Loucy (cell line): ENCODE measurements at regions not wholly inside any gene's neighbourhood (a gene's known extent, or its start where the extent isn't known, plus 50 kb on each side); places are given as distances from the start of the nearest gene placed in this dataset.

Source experiments
- H2AFZ ChIP-seq: fragments of 200-600 bp; sonication (generic); 2 replicates; pipeline ENCODE4 v1.6.0; 2016; ENCODE audit warnings: antibody characterized with exemption, mild to moderate bottlenecking, low read length, moderate library complexity
- H3F3A ChIP-seq: fragments of 200-600 bp; 2 replicates; pipeline ENCODE4 v1.6.0; 2016; ENCODE audit warnings: antibody characterized with exemption, low read depth, mild to moderate bottlenecking
- H3K27me3 ChIP-seq: fragments of 200-600 bp; sonication (generic); 2 replicates; pipeline ENCODE4 v1.6.1; 2014; ENCODE audit warnings: low read length, mild to moderate bottlenecking; ENCODE audit not compliant: insufficient read depth, poor library complexity, severe bottlenecking
- H3K36me3 ChIP-seq: fragments of 200-600 bp; sonication (generic); 2 replicates; pipeline ENCODE4 v1.6.1; 2016; ENCODE audit warnings: low read length; ENCODE audit not compliant: insufficient read depth
- H3K4me1 ChIP-seq: fragments of 200-600 bp; sonication (generic); 2 replicates; pipeline ENCODE4 v1.5.1; 2014; ENCODE audit warnings: low read length, mild to moderate bottlenecking; ENCODE audit not compliant: insufficient read depth, poor library complexity, severe bottlenecking
- H3K4me2 ChIP-seq: fragments of 200-600 bp; sonication (generic); 2 replicates; pipeline ENCODE4 v1.6.0; 2014; ENCODE audit warnings: antibody characterized with exemption, low read length, low read depth, mild to moderate bottlenecking; ENCODE audit not compliant: poor library complexity, severe bottlenecking
- H3K4me3 ChIP-seq: fragments of 200-600 bp; sonication (generic); 2 replicates; pipeline ENCODE4 v1.5.1; 2014; ENCODE audit warnings: low read length, mild to moderate bottlenecking, mixed read lengths; ENCODE audit not compliant: poor library complexity, severe bottlenecking
- H3K79me2 ChIP-seq: fragments of 200-600 bp; sonication (generic); 2 replicates; pipeline ENCODE4 v1.6.1; 2014; ENCODE audit warnings: low read length; ENCODE audit not compliant: insufficient read depth
- H3K9ac ChIP-seq: fragments of 200-600 bp; sonication (generic); 2 replicates; pipeline ENCODE4 v1.6.0; 2014; ENCODE audit warnings: mild to moderate bottlenecking, low read depth, low read length, moderate library complexity; ENCODE audit not compliant: poor library complexity, severe bottlenecking
- H3K9me2 ChIP-seq: fragments of 200-600 bp; sonication (generic); replicated peaks from 2 replicates; pipeline ENCODE4 v1.6.1; 2016; ENCODE audit warnings: low read depth, low read length, mixed read lengths
- H3K9me3 ChIP-seq: fragments of 200-600 bp; sonication (generic); 2 replicates; pipeline ENCODE4 v1.6.1; 2014; ENCODE audit warnings: mild to moderate bottlenecking, antibody characterized with exemption, low read length, low read depth; ENCODE audit not compliant: insufficient read depth
- H4K20me1 ChIP-seq: fragments of 200-600 bp; sonication (generic); 2 replicates; pipeline ENCODE4 v1.6.0; 2014; ENCODE audit warnings: antibody characterized with exemption, low read length, mild to moderate bottlenecking; ENCODE audit not compliant: insufficient read depth, poor library complexity, severe bottlenecking
- EZH2phosphoT487 ChIP-seq: fragments of 200-600 bp; IDR thresholded peaks from 2 replicates; pipeline ENCODE4 v1.6.1; 2018; ENCODE audit warnings: antibody characterized with exemption, mild to moderate bottlenecking, moderate library complexity, borderline replicate concordance
- TF ChIP-seq, protein P1 (sequence below): fragments of 200-600 bp; sonication (generic); conservative IDR thresholded peaks from 2 replicates; pipeline ENCODE4 v1.5.1; 2014; ENCODE audit warnings: mild to moderate bottlenecking, antibody characterized with exemption, low read length

DNA sequence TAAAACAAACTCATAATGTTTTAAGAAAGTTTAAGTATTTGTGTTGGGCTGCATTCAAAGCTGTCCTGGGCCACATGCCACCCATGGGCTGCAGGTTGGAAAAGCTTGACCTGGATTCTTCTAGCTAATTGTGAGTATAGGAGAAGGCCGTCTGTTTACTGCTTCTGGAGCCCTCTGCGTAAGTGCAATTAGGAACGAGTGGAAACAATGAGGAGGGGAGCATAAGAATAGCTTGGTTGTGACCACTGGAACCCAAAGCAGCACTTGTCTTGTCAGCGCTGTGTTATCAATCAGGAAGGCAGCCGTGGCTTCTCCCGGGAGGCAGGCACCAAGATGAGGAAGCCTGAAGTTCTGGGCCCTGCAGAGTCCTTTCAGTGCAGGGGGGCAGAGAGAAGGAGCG is 110.4 kb upstream of the MBNL2 start:
- no peak overlapping the region for H3K4me2 ChIP-seq
- H3K4me3 ChIP-seq = no peak overlapping the region
- H3K9me2 ChIP-seq = no peaks in the 10 kb centered on the region
- TF ChIP-seq, protein P1, sequence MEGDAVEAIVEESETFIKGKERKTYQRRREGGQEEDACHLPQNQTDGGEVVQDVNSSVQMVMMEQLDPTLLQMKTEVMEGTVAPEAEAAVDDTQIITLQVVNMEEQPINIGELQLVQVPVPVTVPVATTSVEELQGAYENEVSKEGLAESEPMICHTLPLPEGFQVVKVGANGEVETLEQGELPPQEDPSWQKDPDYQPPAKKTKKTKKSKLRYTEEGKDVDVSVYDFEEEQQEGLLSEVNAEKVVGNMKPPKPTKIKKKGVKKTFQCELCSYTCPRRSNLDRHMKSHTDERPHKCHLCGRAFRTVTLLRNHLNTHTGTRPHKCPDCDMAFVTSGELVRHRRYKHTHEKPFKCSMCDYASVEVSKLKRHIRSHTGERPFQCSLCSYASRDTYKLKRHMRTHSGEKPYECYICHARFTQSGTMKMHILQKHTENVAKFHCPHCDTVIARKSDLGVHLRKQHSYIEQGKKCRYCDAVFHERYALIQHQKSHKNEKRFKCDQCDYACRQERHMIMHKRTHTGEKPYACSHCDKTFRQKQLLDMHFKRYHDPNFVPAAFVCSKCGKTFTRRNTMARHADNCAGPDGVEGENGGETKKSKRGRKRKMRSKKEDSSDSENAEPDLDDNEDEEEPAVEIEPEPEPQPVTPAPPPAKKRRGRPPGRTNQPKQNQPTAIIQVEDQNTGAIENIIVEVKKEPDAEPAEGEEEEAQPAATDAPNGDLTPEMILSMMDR = no peak
- TF ChIP-seq EZH2phosphoT487 = no peak
- H3K36me3 ChIP-seq = no peaks in the 10 kb centered on the region
- no peaks in the 10 kb centered on the region for H3K9me3 ChIP-seq
- H3K27me3 ChIP-seq = no peaks in the 10 kb centered on the region
- H4K20me1 ChIP-seq = no peaks in the 10 kb centered on the region
- no peaks in the 10 kb centered on the region for H3K79me2 ChIP-seq
- no peak overlapping the region for H3K9ac ChIP-seq
- no peaks in the 10 kb centered on the region for H3K4me1 ChIP-seq
- H2AFZ ChIP-seq = no peak overlapping the region
- no peaks in the 10 kb centered on the region for H3F3A ChIP-seq

- Histone ChIP-seq H3K36me3 (no peaks in the 10 kb centered on the region), H3K27me3 (no peaks in the 10 kb centered on the region), H3K9me2 (no peaks in the 10 kb centered on the region), H3K4me3 (no peak overlapping the region), H4K20me1 (no peaks in the 10 kb centered on the region), H3K4me2 (no peak overlapping the region), H3K4me1 (no peaks in the 10 kb centered on the region), H3K79me2 (no peaks in the 10 kb centered on the region), H3F3A (no peaks in the 10 kb centered on the region), H2AFZ (no peak overlapping the region), H3K9me3 (no peaks in the 10 kb centered on the region), H3K9ac (no peak overlapping the region)
- TF ChIP-seq, protein P1 = no peak
- no peak for TF ChIP-seq EZH2phosphoT487
Observed at GRCh38 chr13:97112446-97113152, 109.5 kb upstream of the MBNL2 start.

- no peak overlapping the region for H2AFZ ChIP-seq
- H3K36me3 ChIP-seq = no peaks in the 10 kb centered on the region
- no peaks in the 10 kb centered on the region for H3K27me3 ChIP-seq
- no peak overlapping the region for H3K4me2 ChIP-seq
- no peaks in the 10 kb centered on the region for H3K4me1 ChIP-seq
- no peaks in the 10 kb centered on the region for H3K9me2 ChIP-seq
- TF ChIP-seq, protein P1 = no peak
- TF ChIP-seq EZH2phosphoT487 = no peak
- H3K9me3 ChIP-seq = no peaks in the 10 kb centered on the region
- H3F3A ChIP-seq = no peaks in the 10 kb centered on the region
- no peaks in the 10 kb centered on the region for H4K20me1 ChIP-seq
- H3K9ac ChIP-seq = no peak overlapping the region
- H3K79me2 ChIP-seq = no peaks in the 10 kb centered on the region
- H3K4me3 ChIP-seq = no peak overlapping the region
Observed at GRCh38 chr13:97113231-97114001, 108.7 kb upstream of the MBNL2 start.
